GM18867 (cell line): ENCODE measurements at regions not wholly inside any gene's neighbourhood (a gene's known extent, or its start where the extent isn't known, plus 50 kb on each side); places are given as distances from the start of the nearest gene placed in this dataset.

Source experiments
- ATAC-seq: cut with Tn5 transposase; IDR thresholded peaks from one replicate; pipeline ENCODE4 v1.9.1; 2021; ENCODE audit warnings: mild to moderate bottlenecking, moderate library complexity; ENCODE audit not compliant: unreplicated experiment

GRCh38 chr13:85742355-85742754, 56.9 kb downstream of the SLITRK6 start:
- no peak for ATAC-seq

- no peak for ATAC-seq
Observed at GRCh38 chr13:85741017-85741416, 58.2 kb downstream of the SLITRK6 start.

DNA sequence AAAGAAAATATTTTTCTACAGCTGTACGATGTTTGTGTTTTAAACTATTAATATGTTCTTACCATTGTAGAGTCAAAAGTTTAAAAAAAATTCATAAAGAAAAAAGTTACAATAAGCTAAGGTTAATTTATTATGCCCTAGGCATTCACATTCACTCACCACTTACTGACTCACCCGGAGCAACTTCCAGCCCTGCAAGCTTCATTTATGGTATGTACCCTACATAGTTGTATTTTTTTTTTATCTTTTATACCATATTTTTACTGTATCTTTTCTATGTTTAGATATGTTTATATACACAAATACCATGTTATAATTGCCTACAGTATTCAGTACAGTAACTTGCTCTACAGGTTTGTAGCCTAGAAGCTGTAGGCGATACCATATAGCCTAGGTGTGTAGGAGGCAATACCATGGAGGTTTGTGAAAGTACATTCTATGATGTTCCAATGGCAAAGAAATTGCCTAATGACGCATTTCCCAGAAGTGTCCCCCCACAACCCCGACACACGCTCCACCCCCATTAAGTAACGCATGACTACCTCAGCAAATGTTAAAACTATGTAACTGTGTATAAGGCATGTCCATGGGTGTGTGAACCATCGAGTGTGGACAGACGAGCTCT, 60.4 kb downstream of the SLITRK6 start:
- no peak for ATAC-seq

DNA sequence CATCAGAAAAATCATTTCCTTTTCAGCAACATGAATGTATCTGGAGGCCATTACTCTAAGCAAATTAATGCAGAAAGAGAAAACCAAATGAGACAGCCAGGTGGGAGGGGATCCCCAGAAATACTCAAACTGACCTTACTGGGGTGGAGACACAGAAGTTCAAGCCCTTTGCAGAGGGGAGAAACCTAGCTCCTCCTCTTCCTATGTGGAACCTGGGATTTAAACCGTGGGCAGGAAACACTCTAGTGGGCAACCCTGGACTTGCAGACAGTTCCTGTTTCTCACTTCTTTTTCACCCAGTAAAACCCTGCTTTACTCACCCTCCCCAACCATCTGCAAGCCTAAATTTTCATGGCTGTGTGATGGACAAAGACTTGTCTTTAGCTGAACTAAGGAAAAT, 61.3 kb downstream of the SLITRK6 start:
- ATAC-seq: no peak

DNA sequence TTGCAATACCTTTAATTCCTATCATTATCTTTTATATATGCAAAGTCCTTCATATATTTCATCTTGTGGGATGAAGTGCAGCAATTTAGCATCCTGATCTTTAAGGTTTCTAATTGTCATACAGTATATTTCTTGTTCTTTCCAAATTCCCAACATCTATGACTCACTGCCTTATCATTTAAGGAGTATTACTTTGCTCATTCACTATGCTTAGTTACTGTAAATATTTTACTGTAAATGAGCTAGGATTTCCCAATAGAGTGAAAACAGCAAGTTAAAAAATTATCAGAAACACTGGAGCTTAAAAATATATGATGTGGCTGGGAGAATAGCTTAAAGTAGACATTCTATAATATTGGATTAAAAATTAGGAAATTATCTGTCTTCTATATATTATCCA, 69.9 kb downstream of the SLITRK6 start:
- ATAC-seq: no peak

DNA sequence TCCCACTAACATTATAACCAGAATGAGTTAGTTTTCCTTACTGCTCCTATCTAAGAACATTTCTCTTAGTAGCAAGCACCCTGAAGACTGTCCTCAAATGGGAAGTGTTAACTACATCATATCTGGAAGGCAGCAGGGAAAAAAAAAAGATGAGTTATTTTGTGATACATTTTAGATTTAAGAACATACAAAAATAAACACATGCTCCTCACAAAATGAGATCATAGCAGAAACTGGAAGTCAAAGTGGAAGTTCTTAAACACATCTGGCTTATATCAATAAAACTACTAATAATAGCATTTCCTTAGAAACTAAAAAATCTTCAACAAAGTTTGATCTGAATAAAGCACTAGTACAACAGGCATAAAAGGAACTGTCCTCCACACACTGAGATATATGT, 70.4 kb downstream of the SLITRK6 start:
- no peak for ATAC-seq

GRCh38 chr13:85725433-85725832, 73.8 kb downstream of the SLITRK6 start:
- ATAC-seq: no peak

DNA sequence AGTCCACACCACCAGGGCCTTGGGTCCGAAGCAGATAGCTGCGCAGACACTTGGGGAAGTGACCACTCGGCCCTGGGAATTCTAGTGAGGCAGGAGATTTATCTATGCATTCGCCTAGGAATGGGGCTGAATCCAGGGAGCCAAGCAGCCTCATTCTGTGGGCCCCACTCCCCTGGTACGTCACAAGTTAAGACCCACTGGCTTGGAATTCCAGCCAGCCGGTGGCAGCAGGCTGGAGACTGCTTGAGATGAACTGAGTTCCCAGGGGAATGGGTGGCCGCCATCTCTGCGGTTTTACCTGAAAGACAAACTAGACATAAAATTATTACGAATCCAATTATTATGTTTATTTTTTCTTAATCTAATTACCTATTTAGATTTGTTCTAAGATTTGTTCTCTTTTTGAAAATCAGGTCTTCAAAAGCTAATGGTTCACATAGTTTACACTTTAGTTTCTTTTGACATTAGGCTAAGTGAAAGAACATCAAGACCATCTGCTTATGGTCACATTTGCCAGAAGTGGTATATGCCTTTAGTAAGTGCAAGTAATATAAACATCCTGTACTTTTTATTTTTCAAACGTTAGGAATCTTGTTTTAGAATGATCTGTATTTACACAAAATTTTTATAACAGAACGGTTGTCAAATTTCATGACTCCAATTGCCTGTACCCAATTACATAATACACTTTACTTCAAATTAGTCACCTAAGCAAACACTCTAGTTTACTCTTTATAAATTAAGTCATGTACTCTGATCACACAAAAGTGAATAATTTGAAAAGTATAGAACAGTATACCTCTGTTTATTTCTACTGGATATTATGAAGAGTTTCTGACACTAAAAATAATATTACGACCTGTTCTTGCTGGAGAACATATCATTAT, 74.4 kb downstream of the SLITRK6 start:
- ATAC-seq: no peak

DNA sequence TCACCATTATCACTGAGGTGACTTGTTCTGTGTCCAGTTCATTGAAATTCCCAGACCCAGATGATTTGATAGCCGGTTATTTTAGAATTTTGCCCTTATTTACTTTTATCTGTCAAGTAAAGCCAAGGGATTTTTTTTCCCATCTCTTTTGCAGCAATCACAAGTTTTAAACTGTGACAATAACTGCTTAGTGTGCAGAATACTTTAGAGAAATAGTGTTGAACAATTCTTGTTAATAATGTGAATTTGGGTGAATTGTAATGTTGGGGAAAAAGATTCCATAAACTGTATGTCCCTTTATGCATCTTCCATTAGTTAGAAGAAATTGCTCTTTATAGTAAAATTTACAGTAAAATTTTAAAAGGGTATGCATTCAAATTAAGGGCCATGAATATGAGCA, 79.5 kb downstream of the SLITRK6 start:
- ATAC-seq: no peak

DNA sequence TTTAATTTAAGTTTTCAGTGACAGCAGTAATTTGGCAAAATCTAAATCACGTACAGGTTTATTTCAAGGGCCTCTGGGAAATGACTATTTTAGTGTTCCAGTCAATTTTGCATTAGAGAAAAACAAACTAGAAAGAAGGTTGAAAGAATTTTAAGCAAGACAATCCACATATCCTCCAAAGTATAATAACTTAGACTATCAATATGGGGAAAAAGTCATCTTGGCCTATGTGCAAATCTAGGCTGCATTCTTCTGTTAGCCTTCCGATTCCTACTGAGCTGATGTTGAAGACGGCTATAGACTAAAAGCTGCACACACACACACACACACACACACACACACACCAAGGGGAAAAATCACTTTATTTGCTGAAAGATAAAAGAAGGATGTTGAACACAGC, 81.3 kb downstream of the SLITRK6 start:
- ATAC-seq: no peak

DNA sequence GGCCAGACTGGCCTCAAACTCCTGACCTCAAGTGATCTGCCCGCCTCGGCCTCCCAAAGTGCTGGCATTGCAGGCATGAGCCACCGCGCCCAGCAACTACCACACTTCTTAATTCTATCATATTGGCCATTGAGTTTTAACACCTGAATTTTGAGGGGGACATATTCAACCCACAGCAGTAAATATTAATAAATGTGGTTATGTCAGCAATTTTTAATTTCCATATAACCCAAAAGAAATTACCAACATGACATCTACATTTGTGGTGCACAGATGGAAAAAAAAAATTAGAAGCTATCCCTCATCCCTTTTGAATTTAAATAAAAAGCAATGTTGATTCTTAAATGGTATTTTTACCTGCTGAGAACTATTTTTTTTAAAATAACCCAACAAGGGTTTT, 88.7 kb downstream of the SLITRK6 start:
- ATAC-seq: no peak

DNA sequence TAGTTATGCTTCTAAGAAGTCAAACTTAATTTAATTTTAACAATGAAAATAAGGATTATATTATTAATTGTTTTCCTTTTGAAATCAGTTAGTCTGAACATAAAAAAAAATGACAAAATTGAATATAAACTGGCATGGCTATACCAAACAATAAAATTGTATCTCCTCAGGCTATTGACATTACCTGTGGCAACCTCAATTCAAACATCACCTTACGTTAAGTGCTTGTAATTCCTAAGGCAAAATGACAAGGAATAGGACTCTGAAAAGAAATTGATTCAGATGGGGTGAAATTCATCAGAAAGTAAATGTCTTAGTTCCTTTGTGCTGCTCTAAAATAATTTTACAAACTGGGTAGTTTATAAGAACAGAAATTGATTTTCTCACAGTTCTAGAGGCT, 89.5 kb downstream of the SLITRK6 start:
- ATAC-seq: no peak

- ATAC-seq: no peak
Observed at GRCh38 chr13:85709072-85709471, 90.1 kb downstream of the SLITRK6 start.

DNA sequence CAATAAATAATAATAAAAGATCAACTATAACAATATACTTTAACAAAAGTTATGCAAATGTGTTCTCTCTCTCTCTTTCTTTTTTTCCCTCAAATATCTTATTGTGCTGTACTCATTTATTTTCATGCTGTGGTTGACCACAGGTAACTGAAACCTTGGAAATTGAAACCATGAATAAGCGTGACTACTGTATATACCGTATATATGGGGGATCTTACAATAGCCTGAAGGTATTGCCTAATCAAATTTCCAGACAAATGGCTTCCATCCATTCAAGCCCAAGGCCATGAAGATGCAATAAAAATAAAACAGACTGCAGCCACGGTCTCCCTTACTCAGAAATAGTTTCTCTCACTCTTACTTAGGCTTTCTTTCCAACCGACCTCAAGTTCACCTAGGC, 98.3 kb downstream of the SLITRK6 start:
- ATAC-seq: no peak

DNA sequence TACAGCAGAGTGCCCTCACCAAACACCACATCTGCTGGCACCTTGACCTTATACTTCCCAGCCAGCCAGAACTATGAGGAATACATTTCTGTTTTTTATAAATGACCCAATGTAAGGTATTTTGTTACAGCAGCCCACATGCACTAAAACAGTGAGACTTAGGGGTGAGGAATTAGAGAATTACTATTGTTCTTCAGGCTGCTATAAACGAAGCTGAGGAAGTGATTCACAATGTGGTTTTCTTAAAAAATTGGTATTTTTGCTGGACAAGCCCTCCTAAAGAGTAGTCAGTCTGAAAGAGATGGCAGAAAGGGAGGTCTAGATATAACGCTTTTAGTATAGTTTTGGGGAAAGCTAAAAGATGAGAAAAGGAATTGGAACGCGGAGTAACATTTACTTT, 101.0 kb downstream of the SLITRK6 start:
- ATAC-seq: no peak

GRCh38 chr13:85694992-85695391, 104.2 kb downstream of the SLITRK6 start:
- no peak for ATAC-seq

GRCh38 chr13:85693889-85694511, 105.2 kb downstream of the SLITRK6 start:
- ATAC-seq: no peak

DNA sequence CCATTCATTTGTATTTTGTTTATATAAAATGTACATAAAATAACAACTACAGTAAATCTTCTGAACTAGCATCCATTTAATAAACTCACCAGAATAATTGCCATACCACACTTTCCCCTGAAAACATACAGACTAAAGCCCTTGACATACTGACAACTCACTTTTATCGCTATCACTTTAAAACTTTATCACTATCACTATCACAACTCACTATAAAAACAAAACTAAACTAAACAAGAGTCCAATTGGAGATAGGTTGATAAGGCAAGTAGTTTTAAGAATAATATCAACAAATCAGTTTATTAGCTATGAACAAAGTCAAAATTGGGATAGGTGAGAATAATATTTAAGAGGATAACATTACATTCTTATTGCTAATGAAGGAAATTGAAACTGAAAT, 108.9 kb downstream of the SLITRK6 start:
- ATAC-seq: no peak

- no peak for ATAC-seq
Observed at GRCh38 chr13:85685436-85685835, 113.8 kb downstream of the SLITRK6 start.

DNA sequence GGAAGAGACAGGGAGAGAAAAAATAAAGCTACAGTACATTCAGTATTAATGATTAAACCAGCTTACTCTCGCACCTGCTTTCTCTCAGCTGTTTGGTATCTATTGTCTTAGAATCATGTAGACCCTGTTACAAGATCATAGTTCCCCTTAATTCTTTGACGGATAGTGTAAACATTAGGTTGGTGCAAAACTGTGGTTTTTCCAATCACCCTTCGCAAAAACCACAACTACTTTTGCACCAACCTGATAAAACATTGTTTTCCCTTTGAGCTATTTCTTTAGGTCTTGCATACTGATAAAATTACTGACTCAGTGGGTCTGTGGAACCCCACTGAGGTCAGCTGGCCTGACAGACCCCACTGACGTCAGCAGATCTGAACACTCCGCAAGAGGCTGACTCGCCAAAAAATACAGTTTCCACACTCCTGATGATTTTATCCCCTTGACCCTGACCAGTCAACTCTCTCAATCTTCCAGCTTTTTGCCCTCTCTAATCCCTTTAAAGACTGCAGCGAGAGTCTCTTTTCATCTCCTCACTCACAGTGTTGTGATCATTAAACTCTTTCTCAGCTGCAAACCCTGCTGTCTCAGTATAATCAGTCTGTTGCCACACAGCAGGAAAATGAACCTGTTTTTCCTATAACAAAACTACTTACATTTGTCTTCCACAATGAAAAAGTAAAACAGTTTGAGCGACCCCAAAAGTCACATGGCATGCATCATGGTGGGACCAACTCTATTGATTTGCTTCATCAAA, 123.9 kb downstream of the SLITRK6 start:
- no peak for ATAC-seq

GRCh38 chr13:85671336-85671735, 127.9 kb downstream of the SLITRK6 start:
- no peak for ATAC-seq
